ENCODE measurements at regions not wholly inside any gene's neighbourhood (a gene's known extent, or its start where the extent isn't known, plus 50 kb on each side); places are given as distances from the start of the nearest gene placed in this dataset.
"Not testable (repeated sequence)": the region's sequence is repeated elsewhere in the genome, so short reads cannot be mapped to it uniquely, and the experiment has no call there.

- DNase-seq (ENCODE audit: low read depth), result no peak
These were observed 268.4 kb upstream of the RGPD4 start for GRCh38 chr2:107558295-107558694.

- no peak for DNase-seq (ENCODE audit: low read depth)
These were observed 257.2 kb upstream of the RGPD4 start for GRCh38 chr2:107569496-107569895.

GRCh38 chr2:107570876-107571275 is 255.8 kb upstream of the RGPD4 start:
- no peak for DNase-seq (ENCODE audit: low read depth)

- DNase-seq (ENCODE audit: low read depth), result not testable (repeated sequence)
These were observed 253.8 kb upstream of the RGPD4 start for GRCh38 chr2:107572890-107573289.

GRCh38 chr2:107576991-107577390 is 249.7 kb upstream of the RGPD4 start:
- DNase-seq (ENCODE audit: low read depth), result no peak

- no peak for DNase-seq (ENCODE audit: low read depth)
These were observed 244.2 kb upstream of the RGPD4 start for GRCh38 chr2:107582487-107582886.

GRCh38 chr2:107584577-107584976 is 242.1 kb upstream of the RGPD4 start:
- no peak for DNase-seq (ENCODE audit: low read depth)

- DNase-seq (ENCODE audit: low read depth), result no peak
These were observed 240.8 kb upstream of the RGPD4 start for GRCh38 chr2:107585851-107586250.

- DNase-seq (ENCODE audit: low read depth), result no peak
These were observed 238.5 kb upstream of the RGPD4 start for GRCh38 chr2:107588181-107588580.

- DNase-seq (ENCODE audit: low read depth), result no peak
These were observed 237.6 kb upstream of the RGPD4 start for GRCh38 chr2:107589079-107589491.

GRCh38 chr2:107591561-107592279 is 235.0 kb upstream of the RGPD4 start:
- DNase-seq (ENCODE audit: low read depth), result no peak

GRCh38 chr2:107592280-107592624 is 234.4 kb upstream of the RGPD4 start:
- DNase-seq (ENCODE audit: low read depth), result no peak

- DNase-seq (ENCODE audit: low read depth), result no peak
These were observed 231.4 kb upstream of the RGPD4 start for GRCh38 chr2:107595285-107595684.

- no peak for DNase-seq (ENCODE audit: low read depth)
These were observed 230.9 kb upstream of the RGPD4 start for GRCh38 chr2:107595749-107596148.

- no peak for DNase-seq (ENCODE audit: low read depth)
These were observed 229.2 kb upstream of the RGPD4 start for GRCh38 chr2:107597507-107597906.

- DNase-seq (ENCODE audit: low read depth), result no peak
These were observed 223.9 kb upstream of the RGPD4 start for GRCh38 chr2:107602801-107603200.

- no peak for DNase-seq (ENCODE audit: low read depth)
These were observed 219.6 kb upstream of the RGPD4 start for GRCh38 chr2:107607054-107607453.

GRCh38 chr2:107607473-107607872 is 219.2 kb upstream of the RGPD4 start:
- no peak for DNase-seq (ENCODE audit: low read depth)

GRCh38 chr2:107615039-107615438 is 211.7 kb upstream of the RGPD4 start:
- no peak for DNase-seq (ENCODE audit: low read depth)

GRCh38 chr2:107618769-107619168 is 207.9 kb upstream of the RGPD4 start:
- no peak for DNase-seq (ENCODE audit: low read depth)

- no peak for DNase-seq (ENCODE audit: low read depth)
These were observed 205.2 kb upstream of the RGPD4 start for GRCh38 chr2:107621186-107622165.

- no peak for DNase-seq (ENCODE audit: low read depth)
These were observed 203.9 kb upstream of the RGPD4 start for GRCh38 chr2:107622741-107623310.

- DNase-seq (ENCODE audit: low read depth), result no peak
These were observed 200.7 kb upstream of the RGPD4 start for GRCh38 chr2:107625982-107626381.
